K562 (cell line): ENCODE measurements at regions not wholly inside any gene's neighbourhood (a gene's known extent, or its start where the extent isn't known, plus 50 kb on each side); places are given as distances from the start of the nearest gene placed in this dataset.

Experiments
- CBX1 ChIP-seq: sonication (generic); IDR thresholded peaks from 2 replicates; pipeline ENCODE4 v1.6.1; 2016; ENCODE audit warnings: antibody characterized with exemption, low read depth, mild to moderate bottlenecking
- GATAD2A ChIP-seq: fragments of 450-650 bp; IDR thresholded peaks from 2 replicates; pipeline ENCODE4 v1.6.1; 2017
- JUNB ChIP-seq: fragments of 450-650 bp; formaldehyde crosslinking; conservative IDR thresholded peaks from 2 replicates; pipeline ENCODE4 v1.4.0; 2020; ENCODE audit warnings: mild to moderate bottlenecking
- MAFF ChIP-seq: IDR thresholded peaks from 2 replicates; pipeline ENCODE4 v1.6.1; 2012; ENCODE audit warnings: low read length, improper control_type of control experiment
- NR4A1 ChIP-seq, 2 experiments: fragments of 250-450 bp in 1 of 2; fragments of 450-650 bp in 1 of 2; sonication (Bioruptor Pico) in 1 of 2; IDR thresholded peaks; 2 replicates each; pipeline versions ENCODE4 v1.4.0 to v1.6.1; 2016 to 2020; ENCODE audit warnings: mild to moderate bottlenecking in 2 of 2, missing compliant biosample characterization in 1 of 2, missing genetic modification characterization in 1 of 2, moderate library complexity in 1 of 2
- PHB2 ChIP-seq: fragments of 450-650 bp; IDR thresholded peaks from 2 replicates; pipeline ENCODE4 v1.6.1; 2017; ENCODE audit warnings: low read depth
- SMAD2 ChIP-seq: fragments of 150-350 bp; IDR thresholded peaks from 2 replicates; pipeline ENCODE4 v1.6.1; 2014; ENCODE audit warnings: low read depth, mild to moderate bottlenecking, low read length
- TAL1 ChIP-seq: fragments of 450-650 bp; IDR thresholded peaks from 2 replicates; pipeline ENCODE4 v1.6.1; 2016; ENCODE audit warnings: mild to moderate bottlenecking
- ZNF586 ChIP-seq: fragments of 450-650 bp; formaldehyde crosslinking; conservative IDR thresholded peaks from 2 replicates; pipeline ENCODE4 v1.4.0; 2020; ENCODE audit warnings: mild to moderate bottlenecking, moderate library complexity
- TF ChIP-seq, protein P1 (sequence below): fragments of 200-400 bp; formaldehyde crosslinking; IDR thresholded peaks from 2 replicates; pipeline ENCODE4 v1.6.1; 2017; ENCODE audit warnings: mild to moderate bottlenecking, low read depth, low read length, moderate library complexity
- TF ChIP-seq, protein P2 (sequence below): fragments of 250-450 bp; sonication (Bioruptor Pico); IDR thresholded peaks from 2 replicates; pipeline ENCODE4 v1.9.0; 2021; ENCODE audit warnings: mild to moderate bottlenecking
- TF ChIP-seq, protein P3 (sequence below): fragments of 450-650 bp; IDR thresholded peaks from 2 replicates; pipeline ENCODE4 v1.6.1; 2016; ENCODE audit warnings: mild to moderate bottlenecking, moderate library complexity
- TF ChIP-seq, protein P4 (sequence below): sonication (generic); formaldehyde crosslinking; IDR thresholded peaks from 2 replicates; pipeline ENCODE4 v1.8.0; 2022; ENCODE audit warnings: mild to moderate bottlenecking, missing genetic modification reagents, borderline replicate concordance

DNA sequence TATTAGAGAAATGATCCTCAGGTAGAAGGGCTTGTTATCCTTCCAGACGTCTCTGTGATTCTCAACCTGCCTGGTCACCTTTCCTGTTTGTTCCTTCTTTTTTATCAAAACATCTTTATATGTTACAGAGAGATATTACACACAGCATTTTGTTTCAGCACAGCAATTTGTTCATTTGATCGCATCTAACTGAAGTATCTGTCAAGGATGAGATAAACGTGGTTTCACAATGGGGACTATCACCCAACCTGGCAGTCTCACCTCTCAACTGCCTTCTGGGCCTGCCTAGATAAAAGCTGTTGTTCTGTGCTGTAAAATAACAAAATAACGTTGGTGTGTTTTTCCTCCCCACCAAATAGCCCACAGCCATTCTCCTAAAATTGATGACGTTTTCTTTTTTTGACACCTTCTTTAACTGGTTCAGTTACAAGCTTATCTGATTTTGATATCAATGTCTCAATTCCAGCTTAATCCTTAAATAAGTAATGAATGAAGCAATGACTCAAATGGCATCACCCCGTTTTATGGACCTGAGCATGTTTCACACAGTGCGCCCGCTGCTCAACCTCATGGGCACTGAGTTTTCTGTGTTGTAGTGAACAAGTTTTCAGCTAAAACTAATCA lies 367.9 kb upstream of the RUNX1 start (continued):
- TF ChIP-seq, protein P1, sequence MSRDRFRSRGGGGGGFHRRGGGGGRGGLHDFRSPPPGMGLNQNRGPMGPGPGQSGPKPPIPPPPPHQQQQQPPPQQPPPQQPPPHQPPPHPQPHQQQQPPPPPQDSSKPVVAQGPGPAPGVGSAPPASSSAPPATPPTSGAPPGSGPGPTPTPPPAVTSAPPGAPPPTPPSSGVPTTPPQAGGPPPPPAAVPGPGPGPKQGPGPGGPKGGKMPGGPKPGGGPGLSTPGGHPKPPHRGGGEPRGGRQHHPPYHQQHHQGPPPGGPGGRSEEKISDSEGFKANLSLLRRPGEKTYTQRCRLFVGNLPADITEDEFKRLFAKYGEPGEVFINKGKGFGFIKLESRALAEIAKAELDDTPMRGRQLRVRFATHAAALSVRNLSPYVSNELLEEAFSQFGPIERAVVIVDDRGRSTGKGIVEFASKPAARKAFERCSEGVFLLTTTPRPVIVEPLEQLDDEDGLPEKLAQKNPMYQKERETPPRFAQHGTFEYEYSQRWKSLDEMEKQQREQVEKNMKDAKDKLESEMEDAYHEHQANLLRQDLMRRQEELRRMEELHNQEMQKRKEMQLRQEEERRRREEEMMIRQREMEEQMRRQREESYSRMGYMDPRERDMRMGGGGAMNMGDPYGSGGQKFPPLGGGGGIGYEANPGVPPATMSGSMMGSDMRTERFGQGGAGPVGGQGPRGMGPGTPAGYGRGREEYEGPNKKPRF = no peak
- TF ChIP-seq PHB2 = no peak
- no peak for TF ChIP-seq CBX1
- TF ChIP-seq GATAD2A = no peak
- TF ChIP-seq JUNB (CRISPR knock-in tag) = no peak
- TF ChIP-seq, protein P2, sequence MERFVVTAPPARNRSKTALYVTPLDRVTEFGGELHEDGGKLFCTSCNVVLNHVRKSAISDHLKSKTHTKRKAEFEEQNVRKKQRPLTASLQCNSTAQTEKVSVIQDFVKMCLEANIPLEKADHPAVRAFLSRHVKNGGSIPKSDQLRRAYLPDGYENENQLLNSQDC (CRISPR knock-in tag) = no peak
- no peak for TF ChIP-seq SMAD2
- TF ChIP-seq, protein P3, sequence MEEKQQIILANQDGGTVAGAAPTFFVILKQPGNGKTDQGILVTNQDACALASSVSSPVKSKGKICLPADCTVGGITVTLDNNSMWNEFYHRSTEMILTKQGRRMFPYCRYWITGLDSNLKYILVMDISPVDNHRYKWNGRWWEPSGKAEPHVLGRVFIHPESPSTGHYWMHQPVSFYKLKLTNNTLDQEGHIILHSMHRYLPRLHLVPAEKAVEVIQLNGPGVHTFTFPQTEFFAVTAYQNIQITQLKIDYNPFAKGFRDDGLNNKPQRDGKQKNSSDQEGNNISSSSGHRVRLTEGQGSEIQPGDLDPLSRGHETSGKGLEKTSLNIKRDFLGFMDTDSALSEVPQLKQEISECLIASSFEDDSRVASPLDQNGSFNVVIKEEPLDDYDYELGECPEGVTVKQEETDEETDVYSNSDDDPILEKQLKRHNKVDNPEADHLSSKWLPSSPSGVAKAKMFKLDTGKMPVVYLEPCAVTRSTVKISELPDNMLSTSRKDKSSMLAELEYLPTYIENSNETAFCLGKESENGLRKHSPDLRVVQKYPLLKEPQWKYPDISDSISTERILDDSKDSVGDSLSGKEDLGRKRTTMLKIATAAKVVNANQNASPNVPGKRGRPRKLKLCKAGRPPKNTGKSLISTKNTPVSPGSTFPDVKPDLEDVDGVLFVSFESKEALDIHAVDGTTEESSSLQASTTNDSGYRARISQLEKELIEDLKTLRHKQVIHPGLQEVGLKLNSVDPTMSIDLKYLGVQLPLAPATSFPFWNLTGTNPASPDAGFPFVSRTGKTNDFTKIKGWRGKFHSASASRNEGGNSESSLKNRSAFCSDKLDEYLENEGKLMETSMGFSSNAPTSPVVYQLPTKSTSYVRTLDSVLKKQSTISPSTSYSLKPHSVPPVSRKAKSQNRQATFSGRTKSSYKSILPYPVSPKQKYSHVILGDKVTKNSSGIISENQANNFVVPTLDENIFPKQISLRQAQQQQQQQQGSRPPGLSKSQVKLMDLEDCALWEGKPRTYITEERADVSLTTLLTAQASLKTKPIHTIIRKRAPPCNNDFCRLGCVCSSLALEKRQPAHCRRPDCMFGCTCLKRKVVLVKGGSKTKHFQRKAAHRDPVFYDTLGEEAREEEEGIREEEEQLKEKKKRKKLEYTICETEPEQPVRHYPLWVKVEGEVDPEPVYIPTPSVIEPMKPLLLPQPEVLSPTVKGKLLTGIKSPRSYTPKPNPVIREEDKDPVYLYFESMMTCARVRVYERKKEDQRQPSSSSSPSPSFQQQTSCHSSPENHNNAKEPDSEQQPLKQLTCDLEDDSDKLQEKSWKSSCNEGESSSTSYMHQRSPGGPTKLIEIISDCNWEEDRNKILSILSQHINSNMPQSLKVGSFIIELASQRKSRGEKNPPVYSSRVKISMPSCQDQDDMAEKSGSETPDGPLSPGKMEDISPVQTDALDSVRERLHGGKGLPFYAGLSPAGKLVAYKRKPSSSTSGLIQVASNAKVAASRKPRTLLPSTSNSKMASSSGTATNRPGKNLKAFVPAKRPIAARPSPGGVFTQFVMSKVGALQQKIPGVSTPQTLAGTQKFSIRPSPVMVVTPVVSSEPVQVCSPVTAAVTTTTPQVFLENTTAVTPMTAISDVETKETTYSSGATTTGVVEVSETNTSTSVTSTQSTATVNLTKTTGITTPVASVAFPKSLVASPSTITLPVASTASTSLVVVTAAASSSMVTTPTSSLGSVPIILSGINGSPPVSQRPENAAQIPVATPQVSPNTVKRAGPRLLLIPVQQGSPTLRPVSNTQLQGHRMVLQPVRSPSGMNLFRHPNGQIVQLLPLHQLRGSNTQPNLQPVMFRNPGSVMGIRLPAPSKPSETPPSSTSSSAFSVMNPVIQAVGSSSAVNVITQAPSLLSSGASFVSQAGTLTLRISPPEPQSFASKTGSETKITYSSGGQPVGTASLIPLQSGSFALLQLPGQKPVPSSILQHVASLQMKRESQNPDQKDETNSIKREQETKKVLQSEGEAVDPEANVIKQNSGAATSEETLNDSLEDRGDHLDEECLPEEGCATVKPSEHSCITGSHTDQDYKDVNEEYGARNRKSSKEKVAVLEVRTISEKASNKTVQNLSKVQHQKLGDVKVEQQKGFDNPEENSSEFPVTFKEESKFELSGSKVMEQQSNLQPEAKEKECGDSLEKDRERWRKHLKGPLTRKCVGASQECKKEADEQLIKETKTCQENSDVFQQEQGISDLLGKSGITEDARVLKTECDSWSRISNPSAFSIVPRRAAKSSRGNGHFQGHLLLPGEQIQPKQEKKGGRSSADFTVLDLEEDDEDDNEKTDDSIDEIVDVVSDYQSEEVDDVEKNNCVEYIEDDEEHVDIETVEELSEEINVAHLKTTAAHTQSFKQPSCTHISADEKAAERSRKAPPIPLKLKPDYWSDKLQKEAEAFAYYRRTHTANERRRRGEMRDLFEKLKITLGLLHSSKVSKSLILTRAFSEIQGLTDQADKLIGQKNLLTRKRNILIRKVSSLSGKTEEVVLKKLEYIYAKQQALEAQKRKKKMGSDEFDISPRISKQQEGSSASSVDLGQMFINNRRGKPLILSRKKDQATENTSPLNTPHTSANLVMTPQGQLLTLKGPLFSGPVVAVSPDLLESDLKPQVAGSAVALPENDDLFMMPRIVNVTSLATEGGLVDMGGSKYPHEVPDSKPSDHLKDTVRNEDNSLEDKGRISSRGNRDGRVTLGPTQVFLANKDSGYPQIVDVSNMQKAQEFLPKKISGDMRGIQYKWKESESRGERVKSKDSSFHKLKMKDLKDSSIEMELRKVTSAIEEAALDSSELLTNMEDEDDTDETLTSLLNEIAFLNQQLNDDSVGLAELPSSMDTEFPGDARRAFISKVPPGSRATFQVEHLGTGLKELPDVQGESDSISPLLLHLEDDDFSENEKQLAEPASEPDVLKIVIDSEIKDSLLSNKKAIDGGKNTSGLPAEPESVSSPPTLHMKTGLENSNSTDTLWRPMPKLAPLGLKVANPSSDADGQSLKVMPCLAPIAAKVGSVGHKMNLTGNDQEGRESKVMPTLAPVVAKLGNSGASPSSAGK = no peak
- no peak for TF ChIP-seq ZNF586 (CRISPR knock-in tag)
- TF ChIP-seq NR4A1 (CRISPR knock-in tag; IDR thresholded peaks at IDR 0.05) = no peak
- no peak for TF ChIP-seq NR4A1 (tag; IDR thresholded peaks at IDR 0.05)
- TF ChIP-seq, protein P4, sequence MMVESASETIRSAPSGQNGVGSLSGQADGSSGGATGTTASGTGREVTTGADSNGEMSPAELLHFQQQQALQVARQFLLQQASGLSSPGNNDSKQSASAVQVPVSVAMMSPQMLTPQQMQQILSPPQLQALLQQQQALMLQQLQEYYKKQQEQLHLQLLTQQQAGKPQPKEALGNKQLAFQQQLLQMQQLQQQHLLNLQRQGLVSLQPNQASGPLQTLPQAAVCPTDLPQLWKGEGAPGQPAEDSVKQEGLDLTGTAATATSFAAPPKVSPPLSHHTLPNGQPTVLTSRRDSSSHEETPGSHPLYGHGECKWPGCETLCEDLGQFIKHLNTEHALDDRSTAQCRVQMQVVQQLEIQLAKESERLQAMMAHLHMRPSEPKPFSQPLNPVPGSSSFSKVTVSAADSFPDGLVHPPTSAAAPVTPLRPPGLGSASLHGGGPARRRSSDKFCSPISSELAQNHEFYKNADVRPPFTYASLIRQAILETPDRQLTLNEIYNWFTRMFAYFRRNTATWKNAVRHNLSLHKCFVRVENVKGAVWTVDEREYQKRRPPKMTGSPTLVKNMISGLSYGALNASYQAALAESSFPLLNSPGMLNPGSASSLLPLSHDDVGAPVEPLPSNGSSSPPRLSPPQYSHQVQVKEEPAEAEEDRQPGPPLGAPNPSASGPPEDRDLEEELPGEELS (CRISPR knock-in tag) = no peak
- peak; percentile 19; the same call in 1 of the 2 replicates for TF ChIP-seq TAL1
- TF ChIP-seq MAFF = peak; percentile 80
